H9 (cell line): ENCODE measurements at regions not wholly inside any gene's neighbourhood (a gene's known extent, or its start where the extent isn't known, plus 50 kb on each side); places are given as distances from the start of the nearest gene placed in this dataset.

Source experiments
- DNase-seq: peaks from one replicate; pipeline ENCODE4 v3.0.0-alpha.2; 2017
- H2AFZ ChIP-seq: one replicate; pipeline ENCODE4 v1.6.1; 2013; ENCODE audit warnings: mild to moderate bottlenecking, low read length, control low read depth, moderate library complexity
- H2AK5ac ChIP-seq: 2 replicates; pipeline ENCODE4 v1.6.1; 2013; ENCODE audit warnings: low read length, control low read depth, mixed read lengths; ENCODE audit not compliant: insufficient read length
- H2BK120ac ChIP-seq: one replicate; pipeline ENCODE4 v1.6.1; 2013; ENCODE audit warnings: low read depth, mild to moderate bottlenecking, low read length, control low read depth, inconsistent platforms; ENCODE audit not compliant: poor library complexity, severe bottlenecking
- H2BK12ac ChIP-seq: 2 replicates; pipeline ENCODE4 v1.6.1; 2013; ENCODE audit warnings: low read length, control low read depth, mixed read lengths, low read depth; ENCODE audit not compliant: insufficient read length
- H2BK15ac ChIP-seq: 2 replicates; pipeline ENCODE4 v1.6.1; 2013; ENCODE audit warnings: low read depth, low read length, control low read depth
- H2BK20ac ChIP-seq: one replicate; pipeline ENCODE4 v1.6.1; 2013; ENCODE audit warnings: low read depth, mild to moderate bottlenecking, low read length, control low read depth, inconsistent platforms; ENCODE audit not compliant: poor library complexity, severe bottlenecking
- H2BK5ac ChIP-seq: 2 replicates; pipeline ENCODE4 v1.6.1; 2013; ENCODE audit warnings: low read length, control low read depth, mixed read lengths; ENCODE audit not compliant: insufficient read length
- H3K14ac ChIP-seq: 2 replicates; pipeline ENCODE4 v1.6.1; 2013; ENCODE audit warnings: low read length, control low read depth; ENCODE audit not compliant: insufficient read depth
- H3K18ac ChIP-seq: 2 replicates; pipeline ENCODE4 v1.6.1; 2013; ENCODE audit warnings: low read depth, mild to moderate bottlenecking, mixed read lengths, low read length, control low read depth; ENCODE audit not compliant: insufficient read length
- H3K23ac ChIP-seq: 2 replicates; pipeline ENCODE4 v1.6.1; 2013; ENCODE audit warnings: low read length, control low read depth, mixed read lengths, low read depth; ENCODE audit not compliant: insufficient read length
- H3K23me2 ChIP-seq: 2 replicates; pipeline ENCODE4 v1.6.1; 2013; ENCODE audit warnings: low read depth, mild to moderate bottlenecking, mixed read lengths, low read length, control low read depth; ENCODE audit not compliant: insufficient read length, poor library complexity, severe bottlenecking
- H3K27ac ChIP-seq: 2 replicates; pipeline ENCODE4 v1.5.1; 2013; ENCODE audit warnings: low read length, control low read depth, mixed read lengths, low read depth; ENCODE audit not compliant: insufficient read length
- H3K27me3 ChIP-seq: 2 replicates; pipeline ENCODE4 v1.6.1; 2013; ENCODE audit warnings: low read length, control low read depth, inconsistent platforms; ENCODE audit not compliant: insufficient read depth
- H3K4ac ChIP-seq: 2 replicates; pipeline ENCODE4 v1.6.1; 2013; ENCODE audit warnings: low read depth, mild to moderate bottlenecking, control low read depth, inconsistent platforms, low read length, moderate library complexity
- H3K4me1 ChIP-seq: 2 replicates; pipeline ENCODE4 v1.6.1; 2013; ENCODE audit warnings: low read length, control low read depth, inconsistent platforms; ENCODE audit not compliant: insufficient read depth
- H3K4me2 ChIP-seq: 2 replicates; pipeline ENCODE4 v1.6.1; 2013; ENCODE audit warnings: low read length, control low read depth, mixed read lengths; ENCODE audit not compliant: insufficient read length, insufficient read depth
- H3K56ac ChIP-seq: 2 replicates; pipeline ENCODE4 v1.6.1; 2013; ENCODE audit warnings: low read depth, mild to moderate bottlenecking, mixed read lengths, low read length, control low read depth; ENCODE audit not compliant: insufficient read length
- H3K79me1 ChIP-seq: 2 replicates; pipeline ENCODE4 v1.6.1; 2013; ENCODE audit warnings: low read depth, mild to moderate bottlenecking, moderate library complexity, low read length, control low read depth, inconsistent platforms; ENCODE audit not compliant: insufficient read depth, poor library complexity, severe bottlenecking
- H3K79me2 ChIP-seq: 2 replicates; pipeline ENCODE4 v1.6.1; 2013; ENCODE audit warnings: low read length, control low read depth, inconsistent platforms; ENCODE audit not compliant: insufficient read depth
- H3K9ac ChIP-seq: 2 replicates; pipeline ENCODE4 v1.6.1; 2013; ENCODE audit warnings: low read length, control low read depth, mixed read lengths; ENCODE audit not compliant: insufficient read length; ENCODE audit errors: extremely low read depth
- H3K9me3 ChIP-seq: one replicate; pipeline ENCODE4 v1.6.1; 2013; ENCODE audit warnings: low read depth, low read length, inconsistent platforms; ENCODE audit not compliant: control insufficient read depth
- H3T11ph ChIP-seq: one replicate; pipeline ENCODE4 v1.6.1; 2013; ENCODE audit warnings: mild to moderate bottlenecking, low read length, control low read depth, inconsistent platforms
- H4K20me1 ChIP-seq: one replicate; pipeline ENCODE4 v1.6.1; 2013; ENCODE audit not compliant: control insufficient read depth, insufficient read length, insufficient read depth
- H4K5ac ChIP-seq: 2 replicates; pipeline ENCODE4 v1.6.1; 2013; ENCODE audit warnings: low read depth, mild to moderate bottlenecking, mixed read lengths, low read length, control low read depth; ENCODE audit not compliant: insufficient read length
- H4K8ac ChIP-seq: replicated peaks from 2 replicates; pipeline ENCODE4 v1.6.1; 2013; ENCODE audit warnings: low read length, control low read depth, mixed read lengths, low read depth; ENCODE audit not compliant: insufficient read length
- H4K91ac ChIP-seq: 2 replicates; pipeline ENCODE4 v1.6.1; 2013; ENCODE audit warnings: low read depth, mild to moderate bottlenecking, moderate library complexity, mixed read lengths, low read length, control low read depth; ENCODE audit not compliant: insufficient read length
- H3K27ac Mint-ChIP-seq, 3 experiments: 2 replicates in 2 of 3; 3 replicates in 1 of 3; pipeline ENCODE4 v1.8.0; 2020 to 2021; ENCODE audit warnings: mixed read lengths in 3 of 3, mild to moderate bottlenecking in 1 of 3, moderate library complexity in 1 of 3
- H3K27me3 Mint-ChIP-seq: 2 replicates; pipeline ENCODE4 v1.8.0; 2021; ENCODE audit warnings: low read depth, mild to moderate bottlenecking, moderate library complexity, mixed read lengths
- H3K36me3 Mint-ChIP-seq, 3 experiments: 2 replicates in 2 of 3; 3 replicates in 1 of 3; pipeline ENCODE4 v1.8.0; 2020 to 2021; ENCODE audit warnings: low read depth in 3 of 3, mixed read lengths in 3 of 3; ENCODE audit not compliant: insufficient read depth in 1 of 3
- H3K4me1 Mint-ChIP-seq, 2 experiments: 2 replicates each; pipeline ENCODE4 v1.8.0; 2020; ENCODE audit warnings: mixed read lengths in 2 of 2
- H3K4me3 Mint-ChIP-seq, 2 experiments: 2 replicates in 1 of 2; 3 replicates in 1 of 2; pipeline ENCODE4 v1.8.0; 2020 to 2021; ENCODE audit warnings: mild to moderate bottlenecking in 2 of 2, mixed read lengths in 2 of 2, moderate library complexity in 1 of 2
- H3K9me3 Mint-ChIP-seq, 2 experiments: 2 replicates in 1 of 2; 3 replicates in 1 of 2; pipeline ENCODE4 v1.8.0; 2020; ENCODE audit warnings: mild to moderate bottlenecking in 2 of 2, mixed read lengths in 2 of 2, moderate library complexity in 1 of 2
- WGBS: extraction: QIAGEN DNeasy Blood & Tissue Kit; methylation state at CpG from one replicate; pipeline ENCODE4 v1.1.7; 2013; ENCODE audit warnings: missing lambda C conversion rate, low lambda C conversion rate, mixed read lengths; ENCODE audit not compliant: insufficient read length; ENCODE audit errors: extremely low coverage; 5-methylcytosine and 5-hydroxymethylcytosine counted together
- TF ChIP-seq, protein P1 (sequence below): fragments of 200-600 bp; sonication (generic); conservative IDR thresholded peaks from 3 replicates; pipeline ENCODE4 v1.8.0; 2021; ENCODE audit warnings: antibody characterized with exemption, mild to moderate bottlenecking

DNA sequence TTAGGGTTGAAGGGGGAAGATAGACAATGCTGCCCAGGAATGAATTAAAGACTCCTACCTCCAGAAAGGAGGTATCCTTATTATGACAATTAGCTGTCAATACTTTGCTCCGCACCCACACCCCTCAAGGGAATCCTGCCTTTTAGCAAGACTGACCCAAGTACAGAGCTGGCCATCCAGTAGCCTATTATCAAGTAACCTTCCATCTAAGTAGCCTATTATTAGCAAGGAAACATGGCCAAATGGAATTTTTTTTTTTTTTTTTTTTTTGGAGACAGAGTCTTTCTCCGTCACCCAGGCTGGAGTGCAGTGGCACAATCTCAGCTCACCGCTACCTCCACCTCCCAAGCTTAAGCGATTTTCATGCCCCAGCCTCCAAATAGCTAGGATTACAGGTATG is 161.3 kb downstream of the PMP22 start:
- Mint-ChIP-seq H3K27ac (no peak overlapping the region), H3K36me3 (no peaks in the 10 kb centered on the region; a peak in 1 of 7 replicates), H3K9me3 (no peaks in the 10 kb centered on the region; a peak in 1 of 5 replicates), H3K4me3 (no peak overlapping the region), H3K27me3 (no peaks in the 10 kb centered on the region; the same call in 1 of the 2 replicates), H3K4me1 (peaks cover 16 to 18% of the 10 kb centered on the region in 2 experiments)
- H3K79me1 ChIP-seq = no peaks in the 10 kb centered on the region
- no peaks in the 10 kb centered on the region for H3K23me2 ChIP-seq
- H3K79me2 ChIP-seq = no peaks in the 10 kb centered on the region
- H3K27ac ChIP-seq = no peak overlapping the region
- no peak overlapping the region for H3K23ac ChIP-seq
- H3K4me1 ChIP-seq = peaks cover 8% of the 10 kb centered on the region; the same call in 1 of the 2 replicates
- WGBS = no CpG with 5 or more reads among the region's 4 CpGs
- TF ChIP-seq, protein P1, sequence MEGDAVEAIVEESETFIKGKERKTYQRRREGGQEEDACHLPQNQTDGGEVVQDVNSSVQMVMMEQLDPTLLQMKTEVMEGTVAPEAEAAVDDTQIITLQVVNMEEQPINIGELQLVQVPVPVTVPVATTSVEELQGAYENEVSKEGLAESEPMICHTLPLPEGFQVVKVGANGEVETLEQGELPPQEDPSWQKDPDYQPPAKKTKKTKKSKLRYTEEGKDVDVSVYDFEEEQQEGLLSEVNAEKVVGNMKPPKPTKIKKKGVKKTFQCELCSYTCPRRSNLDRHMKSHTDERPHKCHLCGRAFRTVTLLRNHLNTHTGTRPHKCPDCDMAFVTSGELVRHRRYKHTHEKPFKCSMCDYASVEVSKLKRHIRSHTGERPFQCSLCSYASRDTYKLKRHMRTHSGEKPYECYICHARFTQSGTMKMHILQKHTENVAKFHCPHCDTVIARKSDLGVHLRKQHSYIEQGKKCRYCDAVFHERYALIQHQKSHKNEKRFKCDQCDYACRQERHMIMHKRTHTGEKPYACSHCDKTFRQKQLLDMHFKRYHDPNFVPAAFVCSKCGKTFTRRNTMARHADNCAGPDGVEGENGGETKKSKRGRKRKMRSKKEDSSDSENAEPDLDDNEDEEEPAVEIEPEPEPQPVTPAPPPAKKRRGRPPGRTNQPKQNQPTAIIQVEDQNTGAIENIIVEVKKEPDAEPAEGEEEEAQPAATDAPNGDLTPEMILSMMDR = no peak
- no peak overlapping the region for H2AK5ac ChIP-seq
- H2BK5ac ChIP-seq = no peak overlapping the region
- no peak overlapping the region for H3K56ac ChIP-seq
- H4K20me1 ChIP-seq = no peaks in the 10 kb centered on the region
- H3K4me2 ChIP-seq = no peak overlapping the region
- H3K9me3 ChIP-seq = no peaks in the 10 kb centered on the region
- H2BK15ac ChIP-seq = no peak overlapping the region
- H3K14ac ChIP-seq = no peak overlapping the region
- H2BK120ac ChIP-seq = no peak overlapping the region
- no peak overlapping the region for H2AFZ ChIP-seq
- H4K8ac ChIP-seq = no peak overlapping the region
- H3K27me3 ChIP-seq = no peaks in the 10 kb centered on the region
- H2BK12ac ChIP-seq = no peak overlapping the region
- no peak overlapping the region for H4K5ac ChIP-seq
- H3K4ac ChIP-seq = no peak overlapping the region
- no peak overlapping the region for H3T11ph ChIP-seq
- no peak overlapping the region for H3K18ac ChIP-seq
- H2BK20ac ChIP-seq = no peak overlapping the region
- H4K91ac ChIP-seq = no peak overlapping the region
- DNase-seq = no peak
- no peak overlapping the region for H3K9ac ChIP-seq
